ENCODE measurements at regions not wholly inside any gene's neighbourhood (a gene's known extent, or its start where the extent isn't known, plus 50 kb on each side); places are given as distances from the start of the nearest gene placed in this dataset.

DNA sequence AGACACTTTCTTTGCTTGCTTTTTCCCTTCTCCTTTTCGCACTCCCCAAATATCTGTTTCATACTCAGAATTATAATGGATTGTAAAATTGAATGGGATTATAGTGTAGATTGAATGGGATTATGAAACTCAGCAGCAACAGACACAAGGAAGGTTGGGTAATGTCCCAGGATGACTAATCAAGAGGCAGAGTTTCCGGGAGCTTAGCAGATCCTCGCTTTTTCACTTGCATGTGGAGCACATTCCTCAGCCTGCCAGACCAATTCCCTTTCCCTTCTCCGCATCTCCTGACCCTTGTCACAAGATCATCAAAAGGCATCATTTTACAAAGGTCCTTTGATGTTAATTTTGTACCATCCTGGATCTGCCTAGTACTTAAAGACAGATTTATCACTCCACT, 55.1 kb upstream of the SLC1A1 start:
- DNase-seq: no peak
- in situ Hi-C loops (cut with HindIII; ENCODE audit: low pct_ligation_motif_present, low pct_unique_long_range_greater_than_20kb, low sequenced_read_pairs): no loop called here

DNA sequence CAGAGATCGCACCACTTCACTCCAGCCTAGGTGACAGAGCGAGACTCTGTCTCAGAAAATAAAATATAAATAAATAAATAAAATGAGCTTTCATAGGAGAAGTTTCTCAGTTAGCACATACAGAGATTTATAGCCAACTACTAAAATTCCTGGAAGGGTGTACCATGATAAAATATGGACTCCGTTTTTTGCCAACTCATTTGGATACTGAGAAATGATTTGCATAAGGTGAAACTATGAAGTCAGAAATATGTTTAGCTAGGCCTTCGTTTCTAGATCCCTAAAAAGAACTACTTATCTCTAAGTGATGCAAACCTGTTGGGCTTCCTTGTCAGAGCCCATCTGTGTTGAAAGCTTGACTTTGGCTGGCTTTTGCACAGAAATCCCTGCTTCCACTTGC, 56.9 kb upstream of the SLC1A1 start:
- no peak for DNase-seq
- in situ Hi-C loops (cut with HindIII; ENCODE audit: low pct_ligation_motif_present, low pct_unique_long_range_greater_than_20kb, low sequenced_read_pairs): no loop called here

DNA sequence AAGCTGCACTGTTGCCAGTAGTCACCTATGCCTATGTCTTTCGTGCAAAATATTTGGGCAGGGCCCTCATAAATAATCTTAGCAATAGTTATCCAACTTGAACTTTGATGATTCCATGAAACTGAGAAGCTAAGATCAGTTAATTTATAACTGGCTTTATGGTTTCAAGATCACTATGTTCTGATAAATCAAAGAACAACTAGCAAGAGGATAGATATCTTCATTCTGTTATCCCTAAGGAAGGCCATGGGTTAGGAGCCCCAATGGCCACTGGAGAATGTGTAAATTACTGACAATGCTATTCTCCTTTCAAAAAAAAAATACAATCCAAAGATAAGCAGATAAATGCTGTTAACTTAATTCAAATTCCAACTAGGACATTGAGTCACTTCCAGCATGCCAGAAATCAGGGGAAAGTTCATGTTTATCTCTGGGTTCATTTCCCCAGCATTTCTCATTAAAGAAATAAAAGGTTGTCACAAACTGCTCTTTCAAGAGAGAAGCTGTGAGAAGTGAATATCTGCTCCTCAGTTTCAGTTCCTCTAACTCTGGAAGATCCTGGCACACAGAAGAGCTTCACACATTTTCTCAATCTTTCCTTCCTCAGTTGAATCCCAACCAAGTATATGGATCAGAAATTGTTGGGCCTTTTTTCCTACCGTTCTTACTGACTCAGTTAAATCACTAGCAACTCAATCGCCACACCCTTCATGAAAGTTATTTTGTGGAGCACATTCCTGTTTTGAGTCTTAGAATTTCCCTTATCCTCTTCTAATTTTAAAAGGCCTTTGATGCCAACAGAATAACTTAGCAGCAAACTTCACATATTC, 59.6 kb upstream of the SLC1A1 start:
- in situ Hi-C loops (cut with HindIII; ENCODE audit: low pct_ligation_motif_present, low pct_unique_long_range_greater_than_20kb, low sequenced_read_pairs): no loop called here
- no peak for DNase-seq

DNA sequence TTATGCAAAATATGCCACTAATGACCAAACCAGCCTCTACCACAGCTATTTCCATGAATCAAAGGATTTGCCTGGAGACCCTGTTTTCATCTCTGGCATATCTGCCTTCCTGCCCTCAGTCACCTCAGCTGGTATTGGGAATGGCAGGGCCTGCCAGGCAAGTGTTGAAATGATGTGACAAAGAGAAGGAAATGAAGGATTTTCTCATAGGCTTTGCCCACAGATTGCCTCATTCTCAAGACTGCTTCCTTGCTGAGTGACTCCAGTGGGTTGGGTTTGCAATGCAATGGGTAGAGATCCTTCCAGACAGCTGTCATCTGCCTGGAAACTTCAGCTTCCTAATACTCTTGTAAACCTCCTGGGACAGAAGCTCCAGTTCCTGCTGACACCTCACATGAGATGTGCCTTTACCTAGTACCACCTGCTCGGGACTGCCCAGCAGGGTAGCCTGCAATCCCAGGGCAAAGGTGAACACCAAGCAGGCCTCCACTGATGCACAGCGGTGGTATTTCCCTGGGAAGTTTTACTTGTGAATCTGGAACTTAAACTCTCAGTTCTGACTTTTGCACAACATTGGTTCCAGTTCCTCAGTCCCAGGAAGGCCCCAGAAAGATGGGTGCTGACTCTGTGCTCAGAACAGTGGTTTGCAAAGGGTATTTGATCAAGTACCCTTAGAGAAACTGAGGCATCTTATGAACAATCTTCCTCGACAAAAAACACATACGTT, 64.8 kb upstream of the SLC1A1 start:
- no peak for DNase-seq
- in situ Hi-C loops (cut with HindIII; ENCODE audit: low pct_ligation_motif_present, low pct_unique_long_range_greater_than_20kb, low sequenced_read_pairs): no loop called here

DNA sequence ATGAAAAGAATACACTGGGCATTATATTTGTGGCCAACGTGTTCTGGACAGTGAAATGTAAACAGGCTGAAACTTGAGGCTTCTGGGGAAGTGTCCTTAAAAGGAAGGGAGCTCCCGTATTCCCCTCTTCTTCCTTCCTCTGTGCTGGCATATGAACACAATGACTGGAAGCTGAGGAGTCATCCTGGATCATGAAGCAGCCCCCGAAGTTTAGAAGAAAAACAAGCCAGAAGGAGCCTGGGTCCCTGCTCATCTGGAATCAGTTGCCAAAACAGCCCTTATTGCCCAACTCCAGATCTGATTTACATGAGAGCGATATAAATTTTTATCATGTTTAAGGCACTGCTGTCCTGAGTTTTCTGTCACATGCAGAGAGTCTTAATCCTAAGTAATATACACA, 65.4 kb upstream of the SLC1A1 start:
- in situ Hi-C loops (cut with HindIII; ENCODE audit: low pct_ligation_motif_present, low pct_unique_long_range_greater_than_20kb, low sequenced_read_pairs): no loop called here

DNA sequence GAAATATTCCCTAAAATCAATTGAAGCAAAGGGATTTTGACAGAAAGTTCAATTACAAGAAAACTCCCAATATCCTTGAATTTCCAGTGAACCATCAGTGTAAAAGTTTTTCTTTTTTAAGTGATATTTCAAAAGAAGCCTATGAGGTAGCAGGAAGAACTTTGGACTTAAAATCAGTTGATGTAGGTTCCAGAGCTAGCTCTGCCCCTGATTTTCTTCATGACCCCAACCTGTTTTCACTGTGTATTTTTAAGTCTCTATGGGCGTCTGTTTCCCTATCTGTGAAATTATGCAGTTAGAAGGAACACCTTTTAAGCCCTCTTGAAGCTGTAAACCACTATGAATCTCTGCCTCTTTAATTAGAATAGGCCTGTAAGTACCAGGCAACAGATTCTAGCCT, 66.2 kb upstream of the SLC1A1 start:
- DNase-seq: no peak
- in situ Hi-C loops (cut with HindIII; ENCODE audit: low pct_ligation_motif_present, low pct_unique_long_range_greater_than_20kb, low sequenced_read_pairs): no loop called here

More for the DNA sequence above, 65.4 kb upstream of the SLC1A1 start:
- DNase-seq: no peak

DNA sequence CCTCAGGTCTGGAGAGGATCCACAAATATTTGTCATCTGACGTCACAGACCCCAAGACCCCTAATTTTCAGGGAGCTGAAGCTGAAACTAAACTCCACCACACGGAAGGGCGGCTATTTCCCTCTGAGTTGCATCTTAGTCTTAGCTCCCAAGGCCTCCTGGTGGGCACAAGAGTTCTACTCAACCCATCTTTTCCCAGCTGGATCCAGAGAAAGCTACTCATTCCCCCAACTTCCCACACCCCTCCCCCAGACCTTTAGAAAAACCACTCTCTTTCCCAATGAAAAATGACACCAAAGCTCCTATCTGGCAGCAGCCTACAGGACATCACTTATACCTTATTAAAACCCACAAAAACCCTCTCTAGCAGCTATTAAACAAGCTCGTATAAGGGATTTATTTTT, 67.1 kb upstream of the SLC1A1 start:
- no peak for DNase-seq
- in situ Hi-C loops (cut with HindIII; ENCODE audit: low pct_ligation_motif_present, low pct_unique_long_range_greater_than_20kb, low sequenced_read_pairs): no loop called here

DNA sequence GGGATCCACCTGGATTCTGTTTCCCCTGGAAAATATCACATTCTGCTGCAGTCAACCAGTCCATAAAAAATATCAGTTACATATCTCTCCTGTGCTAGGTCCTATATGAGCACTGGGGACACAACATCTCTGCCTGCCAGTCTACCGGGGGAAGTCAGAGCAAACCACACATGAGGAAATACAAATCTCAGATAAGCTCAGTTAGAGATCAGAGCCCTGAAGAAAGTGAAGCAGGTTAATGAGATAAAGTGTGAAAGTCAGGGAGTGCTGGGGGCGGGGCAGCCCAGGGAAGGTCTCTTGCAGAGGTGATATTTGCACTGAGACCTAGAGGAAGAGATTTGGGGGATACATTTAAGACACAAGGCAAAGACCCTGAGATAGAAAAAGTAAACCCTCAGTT, 67.8 kb upstream of the SLC1A1 start:
- in situ Hi-C loops (cut with HindIII; ENCODE audit: low pct_ligation_motif_present, low pct_unique_long_range_greater_than_20kb, low sequenced_read_pairs): no loop called here
- DNase-seq: no peak

DNA sequence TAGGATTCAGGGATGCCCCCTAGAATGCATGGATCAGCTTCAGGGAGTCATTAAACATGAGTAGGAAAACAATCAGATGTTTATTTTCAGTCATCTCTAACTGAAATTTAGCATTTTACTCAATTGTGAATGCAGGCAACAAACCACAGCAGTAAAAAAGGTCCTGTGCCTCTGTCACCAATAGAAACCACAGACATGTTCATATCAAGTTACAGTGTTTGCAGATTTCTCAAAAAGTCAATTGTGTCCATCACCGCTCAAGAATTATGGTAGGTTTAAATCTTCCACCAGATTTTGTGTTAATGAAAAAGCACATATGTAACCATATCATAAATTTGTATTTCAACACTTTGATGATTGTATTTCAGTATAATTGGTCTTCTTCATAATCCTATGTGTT, 68.4 kb upstream of the SLC1A1 start:
- in situ Hi-C loops (cut with HindIII; ENCODE audit: low pct_ligation_motif_present, low pct_unique_long_range_greater_than_20kb, low sequenced_read_pairs): no loop called here

DNA sequence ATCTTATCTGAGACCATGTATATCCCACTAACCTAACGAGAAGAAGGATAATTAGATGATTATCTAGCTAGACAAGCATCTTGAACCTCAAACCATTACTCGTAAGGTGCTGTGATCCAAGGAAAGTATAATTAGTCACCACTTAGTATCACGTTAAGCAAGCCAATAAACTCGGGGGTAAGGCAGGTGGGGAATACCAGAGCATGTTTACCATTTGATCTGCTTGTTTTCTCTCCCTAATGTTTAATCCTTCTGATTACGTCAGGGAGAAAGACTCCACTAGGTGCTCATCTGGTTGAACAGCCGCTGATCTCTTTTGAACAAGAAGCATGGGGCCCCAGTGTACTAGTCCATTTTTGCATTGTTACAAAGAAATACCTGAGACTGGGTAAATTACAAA, 69.9 kb upstream of the SLC1A1 start:
- no peak for DNase-seq
- in situ Hi-C loops (cut with HindIII; ENCODE audit: low pct_ligation_motif_present, low pct_unique_long_range_greater_than_20kb, low sequenced_read_pairs): no loop called here

More for the DNA sequence above, 68.4 kb upstream of the SLC1A1 start:
- no peak for DNase-seq

DNA sequence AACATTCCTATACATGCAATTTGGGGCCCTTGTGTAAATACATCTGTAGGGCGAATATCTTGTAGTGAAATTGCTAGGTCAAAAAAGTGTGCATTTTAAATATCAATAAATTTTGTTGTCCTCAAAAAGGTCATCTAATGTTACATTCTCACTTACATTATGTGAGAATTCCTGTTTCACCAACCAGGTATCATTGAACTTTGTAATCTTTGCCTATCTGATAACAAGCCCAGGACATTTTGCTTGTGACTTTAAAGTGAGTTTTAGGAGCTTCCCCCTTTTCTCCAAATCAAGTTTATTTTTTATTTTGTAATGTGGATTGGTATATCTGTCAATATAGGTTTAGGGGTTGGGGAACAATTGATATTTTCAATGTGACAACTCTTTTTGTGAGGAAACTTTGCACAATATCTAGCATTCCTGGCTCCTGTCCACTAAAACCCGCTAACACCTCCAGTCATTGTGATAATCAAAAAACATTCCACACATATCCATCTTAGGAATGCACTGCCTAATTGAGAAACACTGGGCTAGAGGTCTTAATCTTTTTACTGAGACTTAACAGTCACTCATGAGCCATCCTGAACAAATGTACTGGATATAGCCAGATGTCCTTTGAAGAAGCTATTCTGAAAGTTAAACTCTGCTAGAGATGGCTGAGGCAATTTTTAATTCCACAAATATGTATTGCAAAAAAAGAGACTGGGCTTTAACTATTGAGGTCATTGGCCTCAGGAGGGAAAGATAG, 72.5 kb upstream of the SLC1A1 start:
- in situ Hi-C loops (cut with HindIII; ENCODE audit: low pct_ligation_motif_present, low pct_unique_long_range_greater_than_20kb, low sequenced_read_pairs): no loop called here
- no peak for DNase-seq

DNA sequence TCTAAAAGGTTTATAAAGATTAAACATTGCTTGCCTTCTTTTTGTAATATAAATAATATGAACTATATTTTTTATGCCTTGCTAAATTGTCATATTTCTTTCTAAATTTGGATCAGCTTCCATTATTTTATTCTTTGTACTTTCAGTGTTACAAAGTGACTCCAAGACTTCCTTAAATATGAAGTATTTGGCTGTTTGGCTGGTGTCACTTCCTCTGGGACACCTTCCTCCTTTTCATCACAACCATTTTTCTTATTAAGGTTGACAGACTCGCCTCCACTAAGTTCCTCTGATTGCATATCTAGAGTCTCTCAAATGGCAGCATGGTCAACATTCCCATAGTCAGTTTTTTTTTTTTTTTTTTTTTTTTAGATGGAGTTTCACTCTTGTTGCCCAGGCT, 73.8 kb upstream of the SLC1A1 start:
- in situ Hi-C loops (cut with HindIII; ENCODE audit: low pct_ligation_motif_present, low pct_unique_long_range_greater_than_20kb, low sequenced_read_pairs): no loop called here

DNA sequence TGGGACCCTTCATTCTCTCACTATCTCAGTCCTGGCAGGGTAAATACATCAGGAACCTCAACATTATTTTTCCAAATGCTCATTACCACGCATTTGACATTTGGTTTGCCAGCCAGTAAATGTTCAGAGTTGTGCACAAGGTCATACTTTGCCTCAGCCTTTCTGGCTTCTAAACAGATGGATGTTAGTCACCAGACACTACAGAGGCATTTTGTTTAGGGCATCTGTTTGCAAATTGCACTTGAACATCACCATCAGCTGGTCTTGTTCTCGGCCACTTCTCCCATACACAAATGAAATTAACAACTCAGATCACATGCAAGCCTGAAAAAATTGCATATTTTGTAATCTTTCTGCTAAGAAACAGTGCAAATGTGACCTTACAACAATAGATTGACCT, 75.0 kb upstream of the SLC1A1 start:
- in situ Hi-C loops (cut with HindIII; ENCODE audit: low pct_ligation_motif_present, low pct_unique_long_range_greater_than_20kb, low sequenced_read_pairs): no loop called here
- no peak for DNase-seq

More for the DNA sequence above, 73.8 kb upstream of the SLC1A1 start:
- no peak for DNase-seq

DNA sequence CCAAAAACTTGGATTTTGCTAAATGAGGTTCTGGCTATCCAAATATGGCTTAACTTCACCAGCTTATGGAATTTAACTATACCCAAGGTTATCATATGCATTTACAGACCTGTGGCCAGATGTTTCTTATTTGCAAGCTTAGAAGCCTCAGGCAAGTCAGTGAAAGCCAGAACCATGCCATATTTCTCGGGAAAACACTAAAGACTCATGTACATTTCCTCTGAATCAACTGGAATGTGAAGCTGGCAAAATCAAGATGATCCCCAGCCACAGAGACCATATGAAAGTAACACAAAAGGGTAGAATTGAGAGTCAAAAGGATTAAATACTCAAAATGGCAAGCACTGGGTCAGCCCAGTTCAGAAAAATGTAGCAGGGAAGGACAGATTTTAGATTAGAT, 76.4 kb upstream of the SLC1A1 start:
- DNase-seq: no peak
- in situ Hi-C loops (cut with HindIII; ENCODE audit: low pct_ligation_motif_present, low pct_unique_long_range_greater_than_20kb, low sequenced_read_pairs): no loop called here

DNA sequence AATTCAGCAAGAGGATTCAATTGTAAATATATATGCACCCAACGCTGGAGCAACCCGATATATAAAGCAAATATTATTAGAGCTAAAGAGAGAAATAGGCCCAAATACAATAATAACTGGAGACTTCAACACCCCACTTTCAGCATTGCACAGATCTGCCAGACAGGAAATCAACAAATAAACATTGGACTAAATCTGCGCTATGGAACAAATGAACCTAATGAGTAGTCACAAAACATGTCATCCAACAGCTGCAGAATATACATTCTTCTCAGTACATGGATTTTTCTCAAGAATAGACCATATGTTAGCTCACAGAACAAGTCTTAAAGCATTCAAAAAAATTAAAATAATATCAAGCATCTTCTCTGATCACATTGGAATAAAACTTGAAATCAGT, 86.1 kb upstream of the SLC1A1 start:
- DNase-seq: no peak
- in situ Hi-C loops (cut with HindIII; ENCODE audit: low pct_ligation_motif_present, low pct_unique_long_range_greater_than_20kb, low sequenced_read_pairs): no loop called here

DNA sequence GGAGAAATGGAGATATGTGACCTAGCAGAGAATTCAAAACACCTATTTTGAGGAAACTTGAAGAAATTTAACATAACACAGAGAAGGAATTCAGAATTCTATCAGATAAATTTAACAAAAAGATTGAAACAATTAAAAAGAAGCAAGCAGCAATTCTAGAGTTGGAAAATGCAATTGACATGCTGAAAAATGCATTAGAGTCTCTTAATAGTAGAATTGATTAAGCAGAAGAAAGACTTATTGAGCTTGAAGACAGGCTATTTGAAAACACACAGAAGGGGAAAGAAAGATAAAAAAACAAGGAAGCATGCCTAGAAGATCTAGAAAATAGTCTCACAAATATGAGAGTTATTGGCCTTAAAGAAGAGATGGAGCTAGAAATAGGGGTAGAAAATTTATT, 87.8 kb upstream of the SLC1A1 start:
- no peak for DNase-seq
- in situ Hi-C loops (cut with HindIII; ENCODE audit: low pct_ligation_motif_present, low pct_unique_long_range_greater_than_20kb, low sequenced_read_pairs): no loop called here

DNA sequence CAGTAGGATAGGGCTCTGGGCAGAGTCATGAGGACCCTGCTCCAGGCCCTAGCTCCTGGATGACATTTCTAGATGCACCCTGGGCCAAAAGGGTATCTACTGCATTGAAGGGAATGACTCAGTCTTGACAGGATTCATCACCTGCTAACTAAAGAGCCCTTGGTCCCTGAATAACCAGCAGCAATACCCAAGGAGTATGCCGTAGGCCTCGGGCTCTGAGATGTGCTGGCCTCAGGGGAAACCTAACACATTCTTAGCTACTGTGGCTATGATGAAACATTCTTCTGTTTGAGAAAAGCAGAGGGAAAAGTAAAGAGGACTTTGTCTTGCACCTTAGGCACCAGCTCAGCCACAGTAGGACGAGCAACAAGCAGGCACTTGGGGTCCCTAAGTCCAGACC, 89.5 kb upstream of the SLC1A1 start:
- no peak for DNase-seq
- in situ Hi-C loops (cut with HindIII; ENCODE audit: low pct_ligation_motif_present, low pct_unique_long_range_greater_than_20kb, low sequenced_read_pairs): no loop called here

DNA sequence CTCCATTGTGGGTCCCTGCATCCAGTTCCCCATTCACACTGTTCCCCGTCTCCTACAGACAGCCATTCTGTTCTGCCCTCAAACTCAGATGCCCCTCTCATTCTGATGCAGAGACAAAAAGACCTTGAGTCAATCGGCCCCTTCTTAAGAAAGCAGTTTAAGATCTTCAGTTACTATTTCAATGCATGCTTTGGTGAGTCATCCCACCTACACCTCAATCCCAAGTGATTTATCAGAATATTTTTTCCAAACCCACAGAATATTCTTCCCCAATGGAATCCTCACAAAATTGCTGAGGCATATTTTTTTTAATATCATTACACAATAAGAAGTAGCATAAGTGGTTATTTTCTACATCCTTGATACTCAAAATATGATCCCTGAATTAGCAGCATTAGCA, 92.4 kb upstream of the SLC1A1 start:
- no peak for DNase-seq
- in situ Hi-C loops (cut with HindIII; ENCODE audit: low pct_ligation_motif_present, low pct_unique_long_range_greater_than_20kb, low sequenced_read_pairs): no loop called here

DNA sequence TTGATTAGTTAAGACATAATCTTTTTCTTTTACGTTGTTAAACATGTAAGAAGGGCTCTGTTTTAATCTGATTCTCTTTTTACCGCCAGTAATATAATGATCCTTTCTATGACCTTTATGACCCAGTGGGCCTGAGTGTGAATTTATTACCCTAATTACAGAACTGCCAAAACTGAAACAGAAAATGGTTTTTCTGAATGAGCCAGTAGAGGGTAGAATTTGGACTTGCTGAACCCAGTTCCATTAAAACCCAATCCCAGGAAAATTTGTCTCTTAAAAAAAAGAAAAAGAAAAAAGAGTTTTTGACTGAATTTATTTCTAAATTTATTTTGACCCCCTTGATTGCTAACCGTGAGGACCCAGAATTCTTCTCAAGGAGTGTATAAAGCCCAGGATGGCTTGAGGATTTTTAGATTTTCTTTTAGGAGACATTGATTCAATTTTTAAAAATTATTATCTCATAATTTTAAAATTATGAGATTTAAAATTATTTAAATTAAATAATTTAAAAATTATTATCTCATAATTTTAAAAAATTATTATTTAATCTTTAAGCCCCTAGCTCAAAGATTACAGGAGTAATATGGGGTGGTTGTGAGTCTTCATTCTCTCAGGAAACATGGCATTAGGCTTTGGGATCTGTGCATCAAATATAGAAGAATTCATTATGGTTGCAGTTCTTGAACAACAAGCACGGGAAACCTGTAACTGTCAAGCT, 94.1 kb upstream of the GLIS3 start:
- in situ Hi-C loops (cut with HindIII; ENCODE audit: low pct_ligation_motif_present, low pct_unique_long_range_greater_than_20kb, low sequenced_read_pairs): no loop called here
- DNase-seq: no peak
